ENCODE measurements at regions not wholly inside any gene's neighbourhood (a gene's known extent, or its start where the extent isn't known, plus 50 kb on each side); places are given as distances from the start of the nearest gene placed in this dataset.
A peak's percentile ranks its signal among the peaks of the same experiment; 100 is the strongest.

DNA sequence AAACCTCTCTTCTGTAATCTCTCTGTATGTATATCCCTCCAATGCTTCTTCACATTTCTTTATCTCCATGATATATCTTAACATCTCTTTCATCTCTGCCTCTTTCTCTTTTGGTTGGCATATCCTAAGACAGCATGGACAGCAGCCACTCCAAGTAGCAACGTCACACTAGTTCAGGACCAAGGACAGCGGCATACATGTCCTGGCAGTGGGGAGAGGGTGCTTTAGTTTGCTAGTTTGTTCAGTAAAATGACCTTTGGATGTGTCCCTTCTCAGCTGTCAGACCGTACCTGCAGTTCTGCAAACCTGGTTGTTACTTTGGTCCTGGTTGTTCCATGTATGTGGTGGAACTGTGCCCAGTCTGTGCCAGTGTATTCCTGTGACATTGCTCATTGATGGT lies 225.6 kb upstream of the ROPN1 start (continued):
- TF ChIP-seq, protein P1, sequence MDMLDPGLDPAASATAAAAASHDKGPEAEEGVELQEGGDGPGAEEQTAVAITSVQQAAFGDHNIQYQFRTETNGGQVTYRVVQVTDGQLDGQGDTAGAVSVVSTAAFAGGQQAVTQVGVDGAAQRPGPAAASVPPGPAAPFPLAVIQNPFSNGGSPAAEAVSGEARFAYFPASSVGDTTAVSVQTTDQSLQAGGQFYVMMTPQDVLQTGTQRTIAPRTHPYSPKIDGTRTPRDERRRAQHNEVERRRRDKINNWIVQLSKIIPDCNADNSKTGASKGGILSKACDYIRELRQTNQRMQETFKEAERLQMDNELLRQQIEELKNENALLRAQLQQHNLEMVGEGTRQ (IDR thresholded peaks at IDR 0.05; ENCODE audit: low read depth, low read length): no peak
- TF ChIP-seq, protein P1 (CRISPR knock-in tag; IDR thresholded peaks at IDR 0.05; ENCODE audit: borderline replicate concordance): no peak
- TF ChIP-seq GTF2F1 (IDR thresholded peaks at IDR 0.05; ENCODE audit: low read length): no peak
- no peak for TF ChIP-seq ZNF510 (CRISPR knock-in tag; IDR thresholded peaks at IDR 0.05; ENCODE audit: low read depth)
- TF ChIP-seq NR2C2 (CRISPR knock-in tag; IDR thresholded peaks at IDR 0.05; ENCODE audit: borderline replicate concordance): no peak
- TF ChIP-seq, protein P2, sequence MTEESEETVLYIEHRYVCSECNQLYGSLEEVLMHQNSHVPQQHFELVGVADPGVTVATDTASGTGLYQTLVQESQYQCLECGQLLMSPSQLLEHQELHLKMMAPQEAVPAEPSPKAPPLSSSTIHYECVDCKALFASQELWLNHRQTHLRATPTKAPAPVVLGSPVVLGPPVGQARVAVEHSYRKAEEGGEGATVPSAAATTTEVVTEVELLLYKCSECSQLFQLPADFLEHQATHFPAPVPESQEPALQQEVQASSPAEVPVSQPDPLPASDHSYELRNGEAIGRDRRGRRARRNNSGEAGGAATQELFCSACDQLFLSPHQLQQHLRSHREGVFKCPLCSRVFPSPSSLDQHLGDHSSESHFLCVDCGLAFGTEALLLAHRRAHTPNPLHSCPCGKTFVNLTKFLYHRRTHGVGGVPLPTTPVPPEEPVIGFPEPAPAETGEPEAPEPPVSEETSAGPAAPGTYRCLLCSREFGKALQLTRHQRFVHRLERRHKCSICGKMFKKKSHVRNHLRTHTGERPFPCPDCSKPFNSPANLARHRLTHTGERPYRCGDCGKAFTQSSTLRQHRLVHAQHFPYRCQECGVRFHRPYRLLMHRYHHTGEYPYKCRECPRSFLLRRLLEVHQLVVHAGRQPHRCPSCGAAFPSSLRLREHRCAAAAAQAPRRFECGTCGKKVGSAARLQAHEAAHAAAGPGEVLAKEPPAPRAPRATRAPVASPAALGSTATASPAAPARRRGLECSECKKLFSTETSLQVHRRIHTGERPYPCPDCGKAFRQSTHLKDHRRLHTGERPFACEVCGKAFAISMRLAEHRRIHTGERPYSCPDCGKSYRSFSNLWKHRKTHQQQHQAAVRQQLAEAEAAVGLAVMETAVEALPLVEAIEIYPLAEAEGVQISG (CRISPR knock-in tag; IDR thresholded peaks at IDR 0.05): peak; percentile 74
- TF ChIP-seq, protein P3, sequence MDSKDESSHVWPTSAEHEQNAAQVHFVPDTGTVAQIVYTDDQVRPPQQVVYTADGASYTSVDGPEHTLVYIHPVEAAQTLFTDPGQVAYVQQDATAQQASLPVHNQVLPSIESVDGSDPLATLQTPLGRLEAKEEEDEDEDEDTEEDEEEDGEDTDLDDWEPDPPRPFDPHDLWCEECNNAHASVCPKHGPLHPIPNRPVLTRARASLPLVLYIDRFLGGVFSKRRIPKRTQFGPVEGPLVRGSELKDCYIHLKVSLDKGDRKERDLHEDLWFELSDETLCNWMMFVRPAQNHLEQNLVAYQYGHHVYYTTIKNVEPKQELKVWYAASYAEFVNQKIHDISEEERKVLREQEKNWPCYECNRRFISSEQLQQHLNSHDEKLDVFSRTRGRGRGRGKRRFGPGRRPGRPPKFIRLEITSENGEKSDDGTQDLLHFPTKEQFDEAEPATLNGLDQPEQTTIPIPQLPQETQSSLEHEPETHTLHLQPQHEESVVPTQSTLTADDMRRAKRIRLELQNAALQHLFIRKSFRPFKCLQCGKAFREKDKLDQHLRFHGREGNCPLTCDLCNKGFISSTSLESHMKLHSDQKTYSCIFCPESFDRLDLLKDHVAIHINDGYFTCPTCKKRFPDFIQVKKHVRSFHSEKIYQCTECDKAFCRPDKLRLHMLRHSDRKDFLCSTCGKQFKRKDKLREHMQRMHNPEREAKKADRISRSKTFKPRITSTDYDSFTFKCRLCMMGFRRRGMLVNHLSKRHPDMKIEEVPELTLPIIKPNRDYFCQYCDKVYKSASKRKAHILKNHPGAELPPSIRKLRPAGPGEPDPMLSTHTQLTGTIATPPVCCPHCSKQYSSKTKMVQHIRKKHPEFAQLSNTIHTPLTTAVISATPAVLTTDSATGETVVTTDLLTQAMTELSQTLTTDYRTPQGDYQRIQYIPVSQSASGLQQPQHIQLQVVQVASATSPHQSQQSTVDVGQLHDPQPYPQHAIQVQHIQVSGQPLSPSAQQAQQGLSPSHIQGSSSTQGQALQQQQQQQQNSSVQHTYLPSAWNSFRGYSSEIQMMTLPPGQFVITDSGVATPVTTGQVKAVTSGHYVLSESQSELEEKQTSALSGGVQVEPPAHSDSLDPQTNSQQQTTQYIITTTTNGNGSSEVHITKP (CRISPR knock-in tag; IDR thresholded peaks at IDR 0.05; ENCODE audit: low read depth): 0 out of 2 replicates have a peak, but pooled peaks have one; percentile 61
- TF ChIP-seq REXO4 (CRISPR knock-in tag; IDR thresholded peaks at IDR 0.05; ENCODE audit: borderline replicate concordance): no peak
- no peak for TF ChIP-seq ZNF713 (CRISPR knock-in tag; IDR thresholded peaks at IDR 0.05)
- peak; percentile 74; the same call in 1 of the 2 replicates for TF ChIP-seq TOE1 (CRISPR knock-in tag; IDR thresholded peaks at IDR 0.05)
- TF ChIP-seq ZNF776 (CRISPR knock-in tag; IDR thresholded peaks at IDR 0.05): no peak
- TF ChIP-seq, protein P4, sequence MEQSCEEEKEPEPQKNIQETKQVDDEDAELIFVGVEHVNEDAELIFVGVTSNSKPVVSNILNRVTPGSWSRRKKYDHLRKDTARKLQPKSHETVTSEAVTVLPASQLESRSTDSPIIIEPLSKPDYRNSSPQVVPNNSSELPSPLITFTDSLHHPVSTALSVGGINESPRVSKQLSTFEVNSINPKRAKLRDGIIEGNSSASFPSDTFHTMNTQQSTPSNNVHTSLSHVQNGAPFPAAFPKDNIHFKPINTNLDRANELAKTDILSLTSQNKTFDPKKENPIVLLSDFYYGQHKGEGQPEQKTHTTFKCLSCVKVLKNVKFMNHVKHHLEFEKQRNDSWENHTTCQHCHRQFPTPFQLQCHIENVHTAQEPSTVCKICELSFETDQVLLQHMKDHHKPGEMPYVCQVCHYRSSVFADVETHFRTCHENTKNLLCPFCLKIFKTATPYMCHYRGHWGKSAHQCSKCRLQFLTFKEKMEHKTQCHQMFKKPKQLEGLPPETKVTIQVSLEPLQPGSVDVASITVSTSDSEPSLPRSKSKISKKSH (CRISPR knock-in tag; IDR thresholded peaks at IDR 0.05; ENCODE audit: borderline replicate concordance): no peak
- TF ChIP-seq CCAR2 (optimal IDR thresholded peaks at IDR 0.05; ENCODE audit: low read depth, low read length): no peak
- no peak for TF ChIP-seq ZC3H13 (CRISPR knock-in tag; IDR thresholded peaks at IDR 0.05)
- no peak for TF ChIP-seq HHEX (CRISPR knock-in tag; IDR thresholded peaks at IDR 0.05)
- peak; percentile 58; the same call in 1 of the 2 replicates for TF ChIP-seq ZNF317 (CRISPR knock-in tag; IDR thresholded peaks at IDR 0.05)
- TF ChIP-seq DPF2 (CRISPR knock-in tag; IDR thresholded peaks at IDR 0.05; ENCODE audit: borderline replicate concordance, low read depth): no peak
- no peak for TF ChIP-seq HOXD1 (CRISPR knock-in tag; IDR thresholded peaks at IDR 0.05)
- TF ChIP-seq, protein P5, sequence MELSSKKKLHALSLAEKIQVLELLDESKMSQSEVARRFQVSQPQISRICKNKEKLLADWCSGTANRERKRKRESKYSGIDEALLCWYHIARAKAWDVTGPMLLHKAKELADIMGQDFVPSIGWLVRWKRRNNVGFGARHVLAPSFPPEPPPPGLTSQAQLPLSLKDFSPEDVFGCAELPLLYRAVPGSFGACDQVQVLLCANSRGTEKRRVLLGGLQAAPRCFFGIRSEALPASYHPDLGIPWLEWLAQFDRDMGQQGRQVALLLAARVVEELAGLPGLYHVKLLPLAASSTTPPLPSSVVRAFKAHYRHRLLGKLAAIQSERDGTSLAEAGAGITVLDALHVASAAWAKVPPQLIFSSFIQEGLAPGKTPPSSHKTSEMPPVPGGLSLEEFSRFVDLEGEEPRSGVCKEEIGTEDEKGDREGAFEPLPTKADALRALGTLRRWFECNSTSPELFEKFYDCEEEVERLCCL (CRISPR knock-in tag; IDR thresholded peaks at IDR 0.05; ENCODE audit: borderline replicate concordance): peak; percentile 59; the same call in 1 of the 2 replicates
- no peak for TF ChIP-seq SP2 (CRISPR knock-in tag; IDR thresholded peaks at IDR 0.05)

Measured in HepG2 (cell line).